ENCODE measurements at regions not wholly inside any gene's neighbourhood (a gene's known extent, or its start where the extent isn't known, plus 50 kb on each side); places are given as distances from the start of the nearest gene placed in this dataset.

DNA sequence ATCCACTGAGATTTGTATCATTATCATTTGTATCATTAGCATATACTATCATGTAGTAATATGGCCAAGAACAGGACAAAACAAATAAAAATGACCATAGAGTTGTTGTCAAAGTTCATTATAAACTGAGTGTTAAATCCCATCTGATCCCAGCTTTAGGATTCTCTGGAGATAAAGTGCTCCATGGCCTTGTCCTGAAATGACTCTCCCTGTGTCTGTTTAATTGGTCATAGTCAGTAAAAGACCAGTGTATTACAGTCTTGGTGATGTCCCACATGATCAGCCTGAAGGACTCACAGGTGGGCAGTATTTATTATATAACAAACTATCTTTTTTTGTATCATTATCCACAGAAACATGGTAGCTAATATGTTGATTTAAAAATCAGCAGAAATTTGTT, 361.6 kb downstream of the TMEM135 start:
- DNase-seq: no peak

- DNase-seq: no peak
These were observed 361.2 kb downstream of the TMEM135 start for GRCh38 chr11:87398931-87399330.

DNA sequence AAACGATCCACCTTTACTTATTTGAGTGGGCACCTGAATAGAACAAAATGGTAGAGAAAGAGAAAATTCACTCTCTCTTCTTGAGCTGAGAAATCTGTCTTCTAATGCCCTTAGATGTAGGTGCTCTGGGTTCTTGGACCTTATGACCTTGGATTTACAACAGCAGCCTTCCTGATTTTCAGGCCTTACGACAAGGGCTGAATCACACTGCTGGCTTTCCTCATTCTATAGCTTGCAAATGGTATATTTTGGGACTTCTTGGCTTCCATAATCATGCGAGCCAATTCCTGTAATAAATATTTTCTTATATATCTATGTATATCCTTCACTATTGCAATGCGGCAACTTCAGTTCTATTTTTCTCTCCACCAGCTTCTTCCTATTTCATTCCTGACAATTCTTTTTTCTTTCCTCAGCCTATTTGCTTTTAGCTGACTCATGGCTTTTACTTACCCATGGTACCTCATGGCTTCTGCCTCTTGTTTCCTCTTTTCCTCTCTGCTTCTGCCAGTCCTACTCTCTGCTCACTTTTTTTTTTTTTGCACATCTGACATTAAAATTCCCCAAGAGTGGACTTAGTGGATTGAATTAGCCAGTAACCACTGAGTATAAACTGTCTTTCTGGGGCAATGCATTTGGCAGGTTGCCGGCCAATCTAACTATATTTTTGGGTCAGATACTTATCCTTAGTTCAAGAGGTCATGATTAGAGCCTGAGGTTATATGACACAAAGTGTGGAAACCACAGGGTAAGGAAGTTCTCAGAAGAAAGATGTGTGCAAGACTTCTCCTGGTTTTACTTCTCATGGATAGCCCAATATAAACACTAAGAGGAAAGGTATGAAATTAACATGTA, 359.5 kb downstream of the TMEM135 start:
- DNase-seq: no peak

GRCh38 chr11:87394924-87395323, 357.2 kb downstream of the TMEM135 start:
- DNase-seq: no peak

- DNase-seq: no peak
These were observed 354.9 kb downstream of the TMEM135 start for GRCh38 chr11:87392665-87393064.

GRCh38 chr11:87391496-87391895, 353.8 kb downstream of the TMEM135 start:
- DNase-seq: no peak

DNA sequence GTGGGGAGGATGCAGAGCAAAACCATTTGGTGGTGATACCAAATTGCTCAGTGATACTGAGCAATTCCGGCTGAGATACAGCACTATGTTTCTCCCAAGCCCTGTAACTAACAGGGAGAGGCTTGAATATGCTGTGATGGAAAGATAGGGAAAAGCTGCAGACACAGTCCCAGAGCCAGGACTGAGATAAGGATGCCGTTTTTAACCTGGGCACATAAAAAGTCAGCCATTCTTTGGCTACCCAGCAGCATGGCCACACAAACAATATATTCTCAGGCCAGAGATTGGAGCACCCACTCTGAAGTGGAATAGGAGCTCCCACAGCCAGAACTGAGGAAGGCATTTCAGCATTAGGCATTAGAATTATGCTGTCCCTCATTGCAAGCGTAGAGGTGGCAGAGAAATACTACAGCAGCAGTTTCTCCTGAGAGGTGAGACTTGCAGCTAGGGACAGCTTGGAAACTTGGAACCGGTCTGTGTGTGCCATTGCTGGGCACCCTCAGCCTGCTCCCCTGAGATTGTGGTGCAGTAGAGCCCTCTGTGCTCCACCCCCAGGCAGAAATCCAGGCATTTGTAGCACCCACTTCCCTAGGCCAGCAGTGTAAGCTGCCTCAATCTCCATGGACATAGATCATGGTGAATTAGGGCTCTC, 346.5 kb downstream of the TMEM135 start:
- no peak for DNase-seq

GRCh38 chr11:87374038-87374807, 336.5 kb downstream of the TMEM135 start:
- DNase-seq: no peak
